ENCODE measurements at regions not wholly inside any gene's neighbourhood (a gene's known extent, or its start where the extent isn't known, plus 50 kb on each side); places are given as distances from the start of the nearest gene placed in this dataset.

DNA sequence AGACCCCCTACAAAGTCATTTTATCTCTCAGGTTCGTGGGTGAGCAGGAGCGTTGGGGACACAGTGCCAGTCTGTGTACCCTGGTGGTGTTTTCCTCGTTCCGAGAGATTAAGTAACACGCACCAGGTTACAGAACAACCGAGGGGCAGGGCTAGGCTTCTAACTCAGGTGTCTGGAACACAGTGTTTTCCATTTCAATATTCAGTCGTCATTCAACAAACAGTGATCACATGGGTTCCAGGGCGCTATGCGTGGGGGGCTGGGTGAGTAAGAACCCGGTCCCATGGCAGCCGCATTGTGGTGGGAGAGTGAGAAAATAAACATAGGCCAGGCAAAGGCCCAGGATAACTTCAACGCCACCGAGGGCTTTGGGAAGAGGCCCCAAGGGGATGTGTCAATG is 55.9 kb upstream of the RNU6ATAC start:
- TF ChIP-seq POLR2A (IDR thresholded peaks at IDR 0.05) = no peak
- no peak for TF ChIP-seq CTCF (IDR thresholded peaks at IDR 0.05)
